Thyroid gland (tissue), 4 donors: ENCODE measurements at regions not wholly inside any gene's neighbourhood (a gene's known extent, or its start where the extent isn't known, plus 50 kb on each side); places are given as distances from the start of the nearest gene placed in this dataset.

ENCODE experiments used
- POLR2A ChIP-seq, 2 donors: fragments of 450-650 bp; IDR thresholded peaks; one replicate each; pipeline ENCODE4 v1.6.1; 2017; ENCODE audit warnings: antibody characterized with exemption in 2 of 2, mild to moderate bottlenecking in 2 of 2, moderate library complexity in 1 of 2
- TF ChIP-seq, protein P1 (sequence below), 6 experiments: fragments of 200-600 bp in 3 of 6; fragments of 450-650 bp in 3 of 6; sonication (generic) in 3 of 6; IDR thresholded peaks; one replicate each; pipeline ENCODE4 v1.5.1; 2016 to 2019; ENCODE audit warnings: antibody characterized with exemption in 6 of 6, mild to moderate bottlenecking in 2 of 6, inconsistent platforms in 1 of 6, moderate library complexity in 1 of 6

DNA sequence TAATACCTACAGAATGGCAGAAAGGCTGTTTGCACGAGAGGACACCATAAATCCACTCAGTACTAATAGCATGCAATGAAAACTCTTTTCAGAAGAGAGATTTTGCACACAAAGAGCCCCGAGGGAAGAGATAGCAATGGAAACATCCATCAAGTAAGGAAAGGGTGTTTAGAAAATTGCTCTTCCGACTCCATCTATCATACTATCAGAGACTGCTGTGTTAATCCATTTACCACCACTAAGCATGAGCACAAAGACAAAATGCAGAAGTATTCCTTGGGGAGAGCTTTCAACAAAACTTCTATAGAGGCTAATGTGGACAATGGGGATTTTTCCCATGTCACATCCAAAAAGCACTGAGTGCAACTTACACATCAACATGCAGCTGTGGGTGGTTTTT, 72.1 kb upstream of the PLAAT1 start:
- TF ChIP-seq, protein P1, sequence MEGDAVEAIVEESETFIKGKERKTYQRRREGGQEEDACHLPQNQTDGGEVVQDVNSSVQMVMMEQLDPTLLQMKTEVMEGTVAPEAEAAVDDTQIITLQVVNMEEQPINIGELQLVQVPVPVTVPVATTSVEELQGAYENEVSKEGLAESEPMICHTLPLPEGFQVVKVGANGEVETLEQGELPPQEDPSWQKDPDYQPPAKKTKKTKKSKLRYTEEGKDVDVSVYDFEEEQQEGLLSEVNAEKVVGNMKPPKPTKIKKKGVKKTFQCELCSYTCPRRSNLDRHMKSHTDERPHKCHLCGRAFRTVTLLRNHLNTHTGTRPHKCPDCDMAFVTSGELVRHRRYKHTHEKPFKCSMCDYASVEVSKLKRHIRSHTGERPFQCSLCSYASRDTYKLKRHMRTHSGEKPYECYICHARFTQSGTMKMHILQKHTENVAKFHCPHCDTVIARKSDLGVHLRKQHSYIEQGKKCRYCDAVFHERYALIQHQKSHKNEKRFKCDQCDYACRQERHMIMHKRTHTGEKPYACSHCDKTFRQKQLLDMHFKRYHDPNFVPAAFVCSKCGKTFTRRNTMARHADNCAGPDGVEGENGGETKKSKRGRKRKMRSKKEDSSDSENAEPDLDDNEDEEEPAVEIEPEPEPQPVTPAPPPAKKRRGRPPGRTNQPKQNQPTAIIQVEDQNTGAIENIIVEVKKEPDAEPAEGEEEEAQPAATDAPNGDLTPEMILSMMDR (IDR thresholded peaks at IDR 0.05) = no peak
- no peak for TF ChIP-seq POLR2A (IDR thresholded peaks at IDR 0.05)
